Activated CD4-positive, alpha-beta T cell treated with anti-CD3 and anti-CD28 coated beads for 36 hours (primary cell): ENCODE measurements at regions not wholly inside any gene's neighbourhood (a gene's known extent, or its start where the extent isn't known, plus 50 kb on each side); places are given as distances from the start of the nearest gene placed in this dataset.

Experiments
- ATAC-seq: fragments of 200-7000 bp; cut with Tn5 transposase; one replicate; pipeline ENCODE4 v1.10.0; 2021; ENCODE audit warnings: mild to moderate bottlenecking, moderate library complexity
- CTCF ChIA-PET: fragments of 350-600 bp; sonication (Branson Sonifier 250); formaldehyde crosslinking; loops from one replicate; lab custom pipeline; 2021; ENCODE audit warnings: antibody characterized with exemption; lab: Charles Lee
- POLR2A ChIA-PET: fragments of 350-600 bp; sonication (Branson Sonifier 250); formaldehyde crosslinking; loops from one replicate; lab custom pipeline; 2021; ENCODE audit warnings: antibody characterized with exemption, inconsistent platforms; lab: Charles Lee
- DNase-seq: peaks from one replicate; pipeline ENCODE4 v3.0.0-alpha.2; 2020
- H3K27ac Mint-ChIP-seq: one replicate; pipeline ENCODE4 v1.8.0; 2021; ENCODE audit warnings: mixed read lengths
- H3K27me3 Mint-ChIP-seq: one replicate; pipeline ENCODE4 v1.8.0; 2021; ENCODE audit warnings: mixed read lengths
- H3K36me3 Mint-ChIP-seq: one replicate; pipeline ENCODE4 v1.8.0; 2021; ENCODE audit warnings: low read depth, mixed read lengths
- H3K4me1 Mint-ChIP-seq: one replicate; pipeline ENCODE4 v1.8.0; 2021; ENCODE audit warnings: mixed read lengths
- H3K4me3 Mint-ChIP-seq: one replicate; pipeline ENCODE4 v1.8.0; 2021; ENCODE audit warnings: mild to moderate bottlenecking, moderate library complexity, mixed read lengths
- H3K9me3 Mint-ChIP-seq: one replicate; pipeline ENCODE4 v1.8.0; 2021; ENCODE audit warnings: low read depth, mixed read lengths
- intact Hi-C, 2 experiments: fragments of 100-400 bp; cut with DNase I in 1 of 2; cut with micrococcal nuclease in 1 of 2; formaldehyde crosslinking; loops; one replicate each; pipeline versions ENCODE4 v1.14.2 to v1.15.1; 2022 to 2024; cut with DNase I, micrococcal nuclease

- H3K9me3 Mint-ChIP-seq = peaks cover 2% of the 10 kb centered on the region
- intact Hi-C loops = no loop called here
- DNase-seq (no peak), ATAC-seq (no peak)
- POLR2A ChIA-PET = no interaction called here
- H3K27me3 Mint-ChIP-seq = peaks cover 2% of the 10 kb centered on the region
- no peaks in the 10 kb centered on the region for H3K36me3 Mint-ChIP-seq
- H3K4me1 Mint-ChIP-seq = no peaks in the 10 kb centered on the region
- CTCF ChIA-PET = no interaction called here
- H3K27ac Mint-ChIP-seq = no peak overlapping the region
- H3K4me3 Mint-ChIP-seq = no peak overlapping the region
These were observed 177.8 kb upstream of the NBEA start for GRCh38 chr13:34764246-34764645.

GRCh38 chr13:34765446-34766180 lies 176.5 kb upstream of the NBEA start:
- H3K4me1 Mint-ChIP-seq = no peaks in the 10 kb centered on the region
- POLR2A ChIA-PET = no interaction called here

GRCh38 chr13:34767778-34768177 lies 174.3 kb upstream of the NBEA start:
- POLR2A ChIA-PET = no interaction called here
- H3K36me3 Mint-ChIP-seq = no peaks in the 10 kb centered on the region
- H3K4me1 Mint-ChIP-seq = no peaks in the 10 kb centered on the region
- H3K27ac Mint-ChIP-seq = no peak overlapping the region
- no peak overlapping the region for H3K4me3 Mint-ChIP-seq
- peaks cover 2% of the 10 kb centered on the region for H3K9me3 Mint-ChIP-seq
- H3K27me3 Mint-ChIP-seq = peaks cover 2% of the 10 kb centered on the region
- no peak for ATAC-seq
- DNase-seq = no peak
- intact Hi-C loops = no loop called here
- CTCF ChIA-PET = interaction anchor here (0.7 kb wide), 1 partner anchor 251 kb away, joined by 3 read pairs; no protein-coding TSS in a partner anchor

More at GRCh38 chr13:34765446-34766180, 176.5 kb upstream of the NBEA start:
- H3K27me3 Mint-ChIP-seq = peaks cover 2% of the 10 kb centered on the region
- H3K9me3 Mint-ChIP-seq = peaks cover 2% of the 10 kb centered on the region
- intact Hi-C loops = no loop called here
- CTCF ChIA-PET = no interaction called here
- ATAC-seq (no peak), DNase-seq (no peak)
- no peaks in the 10 kb centered on the region for H3K36me3 Mint-ChIP-seq
- H3K27ac Mint-ChIP-seq = no peak overlapping the region
- no peak overlapping the region for H3K4me3 Mint-ChIP-seq

GRCh38 chr13:34772206-34772605 lies 169.9 kb upstream of the NBEA start:
- ChIA-PET POLR2A (no interaction called here), CTCF (no interaction called here)
- Mint-ChIP-seq H3K27me3 (peaks cover 5% of the 10 kb centered on the region), H3K27ac (no peak overlapping the region), H3K4me1 (no peaks in the 10 kb centered on the region), H3K9me3 (no peaks in the 10 kb centered on the region), H3K36me3 (no peaks in the 10 kb centered on the region), H3K4me3 (no peak overlapping the region)
- intact Hi-C loops = no loop called here
- DNase-seq (no peak), ATAC-seq (no peak)

GRCh38 chr13:34772881-34773280 lies 169.2 kb upstream of the NBEA start:
- intact Hi-C loops = no loop called here
- no peaks in the 10 kb centered on the region for H3K4me1 Mint-ChIP-seq
- no peak overlapping the region for H3K4me3 Mint-ChIP-seq
- H3K36me3 Mint-ChIP-seq = no peaks in the 10 kb centered on the region
- POLR2A ChIA-PET = no interaction called here
- H3K9me3 Mint-ChIP-seq = no peaks in the 10 kb centered on the region
- DNase-seq = no peak
- H3K27me3 Mint-ChIP-seq = peaks cover 5% of the 10 kb centered on the region
- no peak for ATAC-seq
- CTCF ChIA-PET = no interaction called here
- no peak overlapping the region for H3K27ac Mint-ChIP-seq

- intact Hi-C loops = no loop called here
- no peak for DNase-seq
- no peak overlapping the region for H3K27ac Mint-ChIP-seq
- POLR2A ChIA-PET = no interaction called here
- no peaks in the 10 kb centered on the region for H3K9me3 Mint-ChIP-seq
- no peaks in the 10 kb centered on the region for H3K4me1 Mint-ChIP-seq
- H3K4me3 Mint-ChIP-seq = no peak overlapping the region
- no peak for ATAC-seq
- H3K27me3 Mint-ChIP-seq = peaks cover 3% of the 10 kb centered on the region
- no peaks in the 10 kb centered on the region for H3K36me3 Mint-ChIP-seq
- CTCF ChIA-PET = no interaction called here
These were observed 165.6 kb upstream of the NBEA start for GRCh38 chr13:34776390-34776981.

GRCh38 chr13:34777089-34777913 lies 164.8 kb upstream of the NBEA start:
- POLR2A ChIA-PET = no interaction called here
- Mint-ChIP-seq H3K27ac (no peak overlapping the region), H3K36me3 (no peaks in the 10 kb centered on the region), H3K27me3 (peaks cover 3% of the 10 kb centered on the region), H3K9me3 (no peaks in the 10 kb centered on the region), H3K4me1 (no peaks in the 10 kb centered on the region), H3K4me3 (no peak overlapping the region)
- ATAC-seq (no peak), DNase-seq (no peak)
- intact Hi-C loops = no loop called here
- CTCF ChIA-PET = no interaction called here

- H3K4me3 Mint-ChIP-seq = no peak overlapping the region
- ChIA-PET POLR2A (no interaction called here), CTCF (no interaction called here)
- DNase-seq (no peak), ATAC-seq (no peak)
- H3K36me3 Mint-ChIP-seq = no peaks in the 10 kb centered on the region
- no peaks in the 10 kb centered on the region for H3K9me3 Mint-ChIP-seq
- no peak overlapping the region for H3K27ac Mint-ChIP-seq
- no peaks in the 10 kb centered on the region for H3K4me1 Mint-ChIP-seq
- peaks cover 2% of the 10 kb centered on the region for H3K27me3 Mint-ChIP-seq
- intact Hi-C loops = no loop called here
These were observed 164.2 kb upstream of the NBEA start for GRCh38 chr13:34777914-34778303.

- ChIA-PET CTCF (no interaction called here), POLR2A (no interaction called here)
- peaks cover 2% of the 10 kb centered on the region for H3K9me3 Mint-ChIP-seq
- no peak overlapping the region for H3K4me3 Mint-ChIP-seq
- no peak overlapping the region for H3K27ac Mint-ChIP-seq
- no peaks in the 10 kb centered on the region for H3K4me1 Mint-ChIP-seq
- H3K36me3 Mint-ChIP-seq = no peaks in the 10 kb centered on the region
- H3K27me3 Mint-ChIP-seq = no peaks in the 10 kb centered on the region
- ATAC-seq = no peak
- intact Hi-C loops = no loop called here
- no peak for DNase-seq
These were observed 162.9 kb upstream of the NBEA start for GRCh38 chr13:34779171-34779570.

- H3K9me3 Mint-ChIP-seq = peaks cover 2% of the 10 kb centered on the region
- H3K27ac Mint-ChIP-seq = no peak overlapping the region
- H3K36me3 Mint-ChIP-seq = no peaks in the 10 kb centered on the region
- no peak overlapping the region for H3K4me3 Mint-ChIP-seq
- ChIA-PET CTCF (no interaction called here), POLR2A (no interaction called here)
- DNase-seq (no peak), ATAC-seq (no peak)
- no peaks in the 10 kb centered on the region for H3K4me1 Mint-ChIP-seq
- intact Hi-C loops = no loop called here
- no peaks in the 10 kb centered on the region for H3K27me3 Mint-ChIP-seq
These were observed 148.8 kb upstream of the NBEA start for GRCh38 chr13:34793301-34793700.

GRCh38 chr13:34803756-34804155 lies 138.3 kb upstream of the NBEA start:
- no peak for DNase-seq
- POLR2A ChIA-PET = no interaction called here
- Mint-ChIP-seq H3K4me3 (no peak overlapping the region), H3K9me3 (no peaks in the 10 kb centered on the region), H3K36me3 (no peaks in the 10 kb centered on the region), H3K27ac (no peak overlapping the region), H3K27me3 (no peaks in the 10 kb centered on the region), H3K4me1 (no peaks in the 10 kb centered on the region)
- intact Hi-C loops = no loop called here
- CTCF ChIA-PET = no interaction called here
- no peak for ATAC-seq

GRCh38 chr13:34805347-34805746 lies 136.7 kb upstream of the NBEA start:
- intact Hi-C loops = no loop called here
- Mint-ChIP-seq H3K9me3 (no peaks in the 10 kb centered on the region), H3K27me3 (no peaks in the 10 kb centered on the region), H3K27ac (no peak overlapping the region), H3K4me1 (no peaks in the 10 kb centered on the region), H3K36me3 (no peaks in the 10 kb centered on the region), H3K4me3 (no peak overlapping the region)
- POLR2A ChIA-PET = no interaction called here
- ATAC-seq (no peak), DNase-seq (no peak)
- CTCF ChIA-PET = interaction anchor here (0.8 kb wide), 1 partner anchor 499 kb away, joined by 3 read pairs; no protein-coding TSS in a partner anchor
